ENCODE measurements at regions not wholly inside any gene's neighbourhood (a gene's known extent, or its start where the extent isn't known, plus 50 kb on each side); places are given as distances from the start of the nearest gene placed in this dataset.
A peak's percentile ranks its signal among the peaks of the same experiment; 100 is the strongest.

DNA sequence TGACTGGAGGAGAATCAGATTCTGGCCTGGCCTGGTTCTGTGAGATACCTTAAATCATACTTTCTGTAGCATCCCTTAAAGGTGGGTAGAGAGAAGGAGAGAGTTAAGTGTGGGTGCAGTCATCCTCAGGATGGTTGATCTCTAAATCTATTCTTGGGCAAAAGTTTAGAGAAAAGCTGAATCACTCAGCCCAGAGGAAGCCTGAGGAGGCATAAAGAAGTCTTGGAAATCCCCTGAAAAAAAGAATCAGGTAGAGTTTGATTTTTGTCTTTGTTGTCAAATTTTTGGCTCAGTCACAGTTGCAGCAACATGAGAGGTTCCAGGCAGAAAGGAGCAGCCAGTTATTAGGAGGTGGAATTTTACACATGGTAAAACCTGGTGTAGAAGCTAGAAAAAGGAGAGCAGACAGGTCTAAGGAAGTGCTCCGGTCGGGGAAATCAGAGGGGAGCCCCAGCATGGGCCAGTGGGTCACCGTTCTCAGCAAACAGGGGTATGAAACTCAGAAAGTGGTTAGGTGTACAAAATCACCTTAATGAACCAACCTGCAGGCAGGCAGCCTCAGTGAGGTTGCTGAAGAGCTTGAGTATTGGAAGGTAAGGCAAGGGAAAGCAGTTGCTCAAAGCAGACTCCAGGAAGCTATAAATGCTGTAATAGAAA lies 116.2 kb upstream of the CNTLN start:
- DNase-seq, result no peak

DNA sequence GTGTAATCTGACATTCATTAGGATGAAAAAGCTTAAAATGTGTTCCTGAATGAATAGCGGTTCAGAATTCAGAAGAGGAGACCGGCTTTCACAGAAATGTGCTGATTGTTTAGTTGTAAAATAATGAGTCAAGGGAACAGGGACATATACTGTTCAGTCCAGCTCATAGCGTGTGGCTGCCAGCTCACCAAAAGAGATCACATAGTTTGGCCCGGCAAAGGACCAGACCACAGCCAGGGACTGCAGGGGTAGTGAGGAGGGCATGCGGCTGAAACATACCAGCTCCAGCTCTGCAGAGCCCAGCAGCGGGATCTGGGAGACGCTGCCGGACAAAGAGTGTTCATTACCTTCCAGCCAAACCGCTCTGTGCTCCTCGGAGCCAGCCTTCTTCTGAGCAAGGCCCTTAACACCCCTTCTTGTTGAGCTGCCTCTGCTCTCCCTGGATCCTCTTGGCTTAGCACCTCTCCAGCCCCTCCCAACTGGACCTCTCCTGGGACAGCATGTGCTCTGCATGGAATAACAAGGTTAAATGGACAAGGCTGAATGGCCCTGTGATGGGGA lies 116.8 kb upstream of the CNTLN start:
- DNase-seq, result no peak

GRCh38 chr9:17013891-17014290 lies 120.9 kb upstream of the CNTLN start:
- DNase-seq, result no peak

DNA sequence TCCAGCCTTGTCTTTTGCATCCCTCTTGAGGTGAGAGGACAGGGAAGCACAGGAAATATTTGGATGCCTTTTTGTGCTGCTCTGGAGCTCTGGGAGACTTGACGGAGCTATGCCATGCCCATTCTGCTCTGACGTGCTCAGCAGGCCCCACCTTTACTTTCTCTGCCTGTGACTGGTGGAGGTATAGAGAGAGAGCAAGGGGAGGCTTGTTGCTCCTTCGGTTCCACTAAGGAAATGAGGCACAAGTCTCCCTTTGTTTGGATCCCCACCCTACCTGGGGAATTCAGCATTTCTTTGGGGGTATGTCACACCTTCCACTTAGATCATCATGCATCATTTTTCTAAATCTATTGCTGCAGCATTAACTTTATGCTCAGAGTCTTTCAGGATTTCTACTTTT lies 121.8 kb upstream of the CNTLN start:
- DNase-seq, result no peak

DNA sequence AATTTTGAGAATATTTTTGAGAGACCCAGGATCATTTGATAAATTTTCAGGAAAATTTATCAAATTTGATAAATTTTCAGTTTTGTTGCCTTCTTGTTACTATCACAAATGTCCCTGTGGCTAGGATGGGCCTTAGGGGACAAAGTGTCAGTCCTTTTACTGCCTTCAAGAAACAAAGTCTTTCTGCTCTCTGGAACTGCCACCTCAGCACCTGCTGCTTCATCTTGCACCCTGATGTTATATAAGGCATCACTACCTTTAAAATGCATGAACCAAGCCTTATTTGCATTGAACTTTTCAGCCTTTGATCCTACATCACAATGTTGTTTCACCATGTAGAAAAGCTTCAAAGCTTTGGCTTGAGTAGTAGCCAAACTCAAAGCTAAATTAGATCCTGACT lies 123.0 kb upstream of the CNTLN start:
- DNase-seq, result no peak

DNA sequence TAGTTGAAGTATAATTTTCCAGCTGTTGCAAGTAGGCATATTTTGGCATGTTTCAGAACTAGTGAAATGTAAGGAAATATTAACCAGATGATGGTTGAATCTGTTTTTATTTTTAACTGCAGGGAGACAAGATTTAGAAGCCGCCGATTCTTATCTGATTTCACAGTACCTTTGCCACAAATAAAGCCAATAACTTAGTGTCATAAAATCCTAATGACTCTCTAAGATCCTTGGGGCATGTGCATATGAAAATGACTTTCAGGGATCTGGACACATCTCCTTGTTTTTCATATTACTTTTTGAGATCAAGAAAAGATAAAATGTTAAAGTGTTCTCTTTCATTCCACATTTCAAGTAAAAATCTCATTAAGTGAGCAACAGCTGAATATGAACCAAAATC lies 125.8 kb upstream of the CNTLN start:
- DNase-seq, result no peak

DNA sequence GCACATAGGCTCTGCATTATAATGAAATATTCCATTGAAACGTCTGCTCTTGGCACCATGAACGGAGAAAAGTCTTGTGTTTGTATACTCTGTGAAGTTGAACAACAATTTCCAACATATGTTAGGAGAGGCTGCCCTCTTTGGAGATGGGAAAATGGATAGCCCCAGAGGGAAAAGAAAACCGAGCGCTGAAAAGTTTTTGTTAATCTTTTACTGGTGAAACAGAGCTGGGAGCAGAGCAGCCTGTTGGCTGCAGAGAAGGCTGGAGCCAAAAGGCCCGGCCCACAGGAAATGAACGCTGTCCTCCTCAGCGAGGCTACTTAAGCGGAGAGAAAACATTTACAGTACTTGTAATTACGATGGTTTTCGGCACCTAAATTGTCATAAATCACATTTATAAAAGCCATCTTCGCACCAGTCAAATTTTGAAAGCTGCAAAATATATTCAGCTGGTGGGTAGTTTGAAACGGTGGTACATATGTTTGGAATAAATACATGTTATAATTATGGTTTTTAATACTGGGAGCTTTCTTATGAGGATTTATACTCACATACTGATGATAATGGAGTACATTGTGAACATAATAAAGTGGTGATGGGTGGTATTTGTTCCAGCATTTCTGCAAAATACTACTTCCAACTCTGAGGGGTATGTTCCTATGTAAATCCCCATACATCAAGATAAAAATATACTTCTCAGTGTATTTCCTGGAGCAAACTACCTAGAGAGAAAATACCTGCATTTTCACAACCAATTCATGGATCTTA lies 129.6 kb upstream of the CNTLN start:
- DNase-seq, result peak; percentile 80

DNA sequence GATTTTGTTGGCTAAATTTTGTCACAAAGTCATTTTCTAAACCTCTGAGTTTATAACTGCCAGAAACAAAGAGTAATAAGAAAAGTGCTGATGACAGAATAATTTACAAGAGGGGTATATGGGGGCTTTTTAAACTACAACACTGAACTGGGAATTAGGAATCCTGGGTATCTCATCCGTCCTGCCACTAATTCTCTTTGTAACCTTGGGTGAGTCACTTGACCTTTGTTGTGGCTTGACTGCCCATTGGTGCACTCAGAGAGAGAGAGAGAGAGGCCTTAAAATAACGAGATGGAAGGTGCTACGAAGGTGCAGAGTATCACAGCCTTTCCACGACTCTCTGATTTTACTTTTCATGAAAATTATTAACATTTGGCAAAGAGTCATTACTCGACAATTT lies 130.3 kb upstream of the CNTLN start:
- DNase-seq, result no peak

DNA sequence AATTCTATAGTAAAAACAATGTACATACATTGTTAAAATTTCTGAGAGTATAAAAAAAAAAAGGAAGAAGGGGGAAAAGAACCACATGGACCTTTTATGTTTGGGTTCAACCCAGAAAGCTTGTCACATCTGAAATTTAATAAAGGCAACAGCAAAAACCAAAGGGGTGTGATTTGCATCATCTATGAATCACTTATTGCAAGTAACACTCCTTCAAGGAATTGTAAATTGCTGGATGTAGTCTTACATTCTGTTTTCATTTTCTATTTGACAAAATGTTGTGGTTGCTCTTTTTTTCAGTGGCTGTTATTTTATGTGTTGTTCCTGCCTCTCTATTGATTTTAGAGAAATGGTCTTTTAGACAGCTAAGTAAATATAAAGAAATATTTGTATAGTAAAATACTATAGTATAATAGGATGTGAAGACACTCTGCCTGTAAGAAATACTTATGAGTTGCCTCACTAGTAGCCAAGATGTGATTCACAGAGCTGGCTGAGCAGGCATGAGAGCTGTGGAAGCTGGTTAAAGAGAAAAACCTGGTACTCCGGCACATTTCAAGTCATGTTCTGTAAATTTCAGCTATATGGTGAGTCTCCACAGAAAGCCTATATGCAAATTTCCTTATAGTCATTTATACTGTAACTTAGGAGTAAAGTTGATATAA lies 131.1 kb upstream of the CNTLN start:
- no peak for DNase-seq

DNA sequence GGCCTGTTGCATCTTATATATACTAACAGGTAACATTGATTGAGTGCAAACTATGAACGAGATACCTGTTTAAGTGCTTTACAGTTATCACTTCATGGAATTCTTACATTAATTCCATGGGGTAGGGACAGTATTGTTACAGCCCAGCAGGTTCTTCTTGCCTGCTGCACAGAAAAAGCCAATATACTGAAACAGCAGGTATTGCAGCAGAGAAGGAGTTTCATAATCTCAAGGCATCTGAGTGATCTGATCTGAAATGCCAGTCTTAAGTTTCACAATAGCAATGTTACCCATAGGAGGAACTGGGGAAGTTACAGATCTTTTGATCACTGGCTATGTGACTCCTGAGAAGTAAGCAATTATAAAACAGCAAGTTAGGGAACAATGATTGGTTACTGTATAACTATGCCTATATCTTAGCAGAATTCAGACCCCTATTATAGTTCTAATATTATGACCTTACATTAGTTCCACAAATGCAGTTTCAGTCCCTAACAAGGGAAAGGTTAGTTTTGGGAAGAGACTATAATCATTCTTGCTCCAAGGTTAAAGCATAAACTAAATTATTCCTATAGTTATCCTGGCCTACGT lies 126.5 kb upstream of the BNC2 start:
- no peak for DNase-seq

DNA sequence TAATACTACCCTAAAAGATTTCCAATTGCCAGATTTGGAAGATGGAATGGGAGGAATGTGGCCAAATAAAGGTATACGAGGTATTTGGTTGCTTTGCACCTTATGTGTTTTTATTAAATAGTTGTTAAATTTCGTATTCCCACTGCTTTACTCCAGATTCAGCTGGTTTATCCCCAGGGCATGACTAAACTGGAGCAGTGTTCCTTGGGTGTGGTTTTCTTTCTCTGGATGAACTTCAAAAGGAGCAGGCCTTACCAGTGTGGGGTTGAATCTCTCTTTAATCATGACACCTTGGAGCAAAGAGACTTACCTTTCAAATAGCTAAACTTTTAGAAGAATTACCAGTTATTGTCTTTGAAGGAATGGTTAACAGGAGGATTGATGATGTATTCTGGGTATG lies 121.7 kb upstream of the BNC2 start:
- no peak for DNase-seq

DNA sequence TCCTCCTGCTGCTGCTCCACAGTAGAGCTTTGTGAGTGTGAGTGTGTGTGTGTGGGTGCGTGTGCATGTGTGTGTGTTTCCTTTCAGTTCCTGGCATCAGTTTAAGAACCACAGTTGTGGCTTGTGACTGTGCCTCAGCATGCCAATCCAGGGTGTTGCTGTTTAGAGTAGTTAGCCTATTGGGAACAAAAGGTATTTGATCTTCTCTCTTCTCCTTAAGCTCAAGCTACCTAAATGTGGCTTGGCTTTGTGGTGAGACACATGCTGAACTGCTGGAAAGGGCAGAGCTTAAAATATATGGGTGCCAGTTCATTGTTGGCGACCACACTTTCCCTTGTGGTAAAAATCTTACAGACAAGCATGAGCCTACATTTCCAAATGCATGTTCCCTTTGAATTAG lies 116.6 kb upstream of the BNC2 start:
- DNase-seq, result no peak

DNA sequence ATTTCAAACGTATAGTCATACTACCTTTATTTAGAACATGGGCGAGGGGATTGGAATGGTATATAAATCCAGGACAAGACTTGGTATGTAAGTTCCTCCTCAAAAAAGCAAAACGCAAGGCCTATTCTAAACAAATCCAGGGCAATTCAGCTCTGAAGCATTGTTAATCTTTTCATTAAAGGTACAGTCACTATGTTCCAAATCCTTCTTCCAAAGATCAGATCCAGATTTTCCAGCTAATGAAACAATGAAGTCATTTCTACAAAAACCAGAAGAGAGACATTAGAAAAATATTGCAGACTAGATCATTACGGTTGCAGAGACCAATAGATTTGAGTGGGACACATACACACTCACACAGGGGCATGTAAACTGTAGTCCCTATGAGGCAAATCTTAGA lies 116.1 kb upstream of the BNC2 start:
- no peak for DNase-seq

DNA sequence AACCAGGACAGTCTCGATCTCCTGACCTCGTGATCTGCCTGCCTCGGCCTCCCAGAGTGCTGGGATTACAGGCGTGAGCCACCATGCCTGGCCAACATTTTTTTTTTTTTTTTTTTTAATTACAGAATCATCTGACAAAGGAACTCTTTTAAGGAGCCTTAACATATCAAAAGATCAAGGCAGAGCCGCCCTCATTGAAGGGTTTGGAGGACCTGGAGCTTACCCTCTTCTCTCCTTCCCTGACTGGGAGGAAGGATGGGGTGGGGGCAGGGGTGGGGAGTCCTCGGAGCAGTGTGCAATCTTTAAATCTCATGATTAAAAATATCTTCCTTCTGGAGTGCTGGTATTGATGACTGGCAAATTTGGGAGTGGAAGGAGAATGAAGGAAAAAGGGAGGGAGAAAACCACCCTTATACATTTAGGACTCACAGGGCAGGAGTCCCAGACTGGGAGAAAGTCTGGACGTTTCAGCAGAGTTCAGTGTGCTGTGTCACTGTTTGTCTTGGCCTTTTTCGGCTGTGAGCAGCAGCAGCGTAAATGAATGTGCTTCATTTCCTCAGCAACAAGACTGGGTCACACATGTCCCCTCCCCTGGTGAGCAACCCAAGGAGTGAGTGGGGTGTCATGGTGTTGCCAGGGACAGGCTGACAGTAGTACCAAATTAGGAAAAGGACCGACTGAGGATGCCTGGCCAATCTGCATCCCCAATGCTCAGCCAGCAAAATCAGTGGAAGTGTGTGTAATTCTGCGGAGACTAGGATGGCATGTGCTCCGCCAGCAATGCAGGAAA lies 115.3 kb upstream of the BNC2 start:
- DNase-seq, result no peak

- DNase-seq, result no peak
Observed at GRCh38 chr9:16982780-16983310, 112.4 kb upstream of the BNC2 start.

- no peak for DNase-seq
Observed at GRCh38 chr9:16976427-16976826, 106.0 kb upstream of the BNC2 start.

- DNase-seq, result no peak
Observed at GRCh38 chr9:16974436-16974835, 104.0 kb upstream of the BNC2 start.

DNA sequence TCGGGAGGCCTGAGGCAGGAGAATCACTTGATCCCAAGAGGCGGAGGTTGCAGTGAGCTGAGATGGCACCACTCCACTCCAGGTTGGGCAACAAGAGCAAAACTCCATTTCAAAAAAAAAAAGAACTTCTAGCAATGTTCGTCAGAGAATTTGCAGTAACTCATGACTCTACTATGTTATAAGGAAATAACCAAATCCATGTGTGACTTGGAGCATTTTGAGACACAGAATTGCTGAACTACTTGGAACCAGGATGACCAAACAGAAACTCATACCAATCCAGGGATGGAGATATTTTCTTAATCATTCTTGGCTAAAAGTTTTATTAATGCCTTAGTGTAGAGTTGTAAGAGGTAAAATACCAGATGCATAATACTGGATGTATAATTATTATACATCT lies 99.9 kb upstream of the BNC2 start:
- no peak for DNase-seq

DNA sequence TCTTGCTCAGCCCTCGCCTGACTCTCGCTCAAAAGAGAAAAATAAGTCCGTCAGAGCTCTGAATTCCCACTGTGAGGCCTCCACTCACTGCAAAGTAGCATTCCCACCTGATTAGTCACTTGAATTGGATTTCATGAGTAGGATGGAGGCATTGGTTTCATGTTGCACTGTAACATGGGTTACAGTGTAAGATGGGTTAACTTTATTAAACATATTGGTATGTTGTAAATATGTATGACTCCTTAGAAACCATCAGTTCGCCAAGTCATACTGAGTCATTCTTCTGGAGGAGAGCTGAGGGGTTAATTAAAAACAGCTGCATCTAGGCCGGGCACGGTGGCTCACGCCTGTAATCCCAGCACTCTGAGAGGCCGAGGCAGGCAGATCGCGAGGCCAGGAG lies 93.8 kb upstream of the BNC2 start:
- no peak for DNase-seq

- DNase-seq, result no peak
Observed at GRCh38 chr9:16960084-16960483, 89.6 kb upstream of the BNC2 start.

GRCh38 chr9:16959391-16959790 lies 88.9 kb upstream of the BNC2 start:
- no peak for DNase-seq

GRCh38 chr9:16954040-16954439 lies 83.6 kb upstream of the BNC2 start:
- no peak for DNase-seq

GRCh38 chr9:16951502-16951901 lies 81.0 kb upstream of the BNC2 start:
- DNase-seq, result no peak

All from NCI-H446 treated with DMSO at 0.1 percent for 48 hours (cell line).